HG02610 (cell line): ENCODE measurements at regions not wholly inside any gene's neighbourhood (a gene's known extent, or its start where the extent isn't known, plus 50 kb on each side); places are given as distances from the start of the nearest gene placed in this dataset.
"Not testable (repeated sequence)": the region's sequence is repeated elsewhere in the genome, so short reads cannot be mapped to it uniquely, and the experiment has no call there.

Source experiments
- ATAC-seq: cut with Tn5 transposase; IDR thresholded peaks from one replicate; pipeline ENCODE4 v1.9.1; 2021; ENCODE audit warnings: mild to moderate bottlenecking, moderate library complexity; ENCODE audit not compliant: unreplicated experiment

DNA sequence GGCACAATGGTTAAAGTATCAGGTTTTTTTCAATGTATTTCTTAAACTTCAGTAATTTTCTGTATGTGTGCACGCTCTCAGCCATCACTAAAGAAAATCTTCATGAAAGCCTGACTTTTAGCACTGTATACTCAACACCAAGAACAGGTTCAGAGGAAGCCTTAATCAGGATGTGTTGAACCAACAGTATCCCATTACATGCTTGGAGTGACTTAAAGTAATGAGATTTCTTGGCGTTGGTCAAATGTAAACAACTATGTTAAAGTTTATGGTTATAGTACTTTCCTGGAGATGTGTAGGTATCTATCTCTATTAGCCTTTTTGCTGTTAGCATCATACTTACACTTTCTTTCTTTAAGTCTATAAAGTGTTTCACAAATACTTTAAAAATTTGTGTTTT, 335.0 kb downstream of the CCER1 start:
- no peak for ATAC-seq

DNA sequence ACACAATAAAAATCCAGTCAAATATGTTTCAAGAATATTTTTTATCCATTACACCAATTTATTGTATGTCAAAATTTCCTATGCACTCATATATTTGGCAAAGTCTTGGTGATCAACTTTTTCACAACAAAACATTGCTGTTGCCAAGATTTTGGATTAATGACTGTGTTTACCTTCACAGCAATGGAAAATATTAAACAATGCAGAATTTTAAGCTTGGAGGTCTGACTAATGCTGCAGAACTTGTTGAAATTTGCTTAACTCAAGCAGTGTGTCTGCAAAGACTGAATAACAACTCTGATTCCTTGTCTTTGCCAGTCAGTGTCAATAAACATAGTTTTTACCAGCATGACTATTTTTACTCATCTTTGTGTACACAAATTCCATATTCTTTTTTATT, 336.4 kb downstream of the CCER1 start:
- no peak for ATAC-seq

DNA sequence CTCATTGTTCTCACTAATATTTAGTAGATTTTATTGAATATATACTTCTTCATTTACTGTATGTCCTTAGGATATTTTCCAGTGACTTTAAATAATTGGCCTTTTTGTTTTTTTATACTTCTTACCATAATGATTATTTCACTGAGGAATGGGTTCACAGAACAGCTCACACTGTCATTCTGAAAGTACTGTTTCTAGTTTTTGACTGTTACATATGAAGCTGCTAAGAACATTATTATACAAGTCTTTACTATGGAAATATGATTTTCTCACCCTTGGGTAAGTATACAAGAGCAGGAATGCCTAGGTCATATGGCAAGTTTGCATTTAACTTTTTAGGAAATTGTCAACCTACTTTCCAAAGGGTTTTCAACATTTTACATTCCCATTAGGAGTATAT, 343.1 kb downstream of the CCER1 start:
- no peak for ATAC-seq

DNA sequence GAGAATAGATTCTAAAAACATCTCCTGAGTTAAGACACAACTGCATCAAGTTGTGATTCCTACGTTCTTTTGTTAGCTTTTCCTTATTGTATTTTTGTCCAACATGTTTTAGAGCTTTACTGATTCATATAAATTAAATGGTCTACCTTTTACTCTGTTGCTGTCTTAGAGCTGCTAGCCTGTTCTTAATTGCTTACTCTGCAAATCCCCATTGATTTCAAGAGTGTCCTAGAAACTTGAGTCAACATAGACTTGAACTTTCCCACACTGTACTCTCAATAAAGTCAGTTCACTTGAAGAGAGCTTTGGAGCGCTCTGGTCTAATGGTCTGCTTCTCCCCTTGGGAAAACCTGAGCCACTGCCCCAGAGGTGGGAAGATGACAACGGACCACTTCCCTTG, 343.9 kb downstream of the CCER1 start:
- ATAC-seq: no peak

DNA sequence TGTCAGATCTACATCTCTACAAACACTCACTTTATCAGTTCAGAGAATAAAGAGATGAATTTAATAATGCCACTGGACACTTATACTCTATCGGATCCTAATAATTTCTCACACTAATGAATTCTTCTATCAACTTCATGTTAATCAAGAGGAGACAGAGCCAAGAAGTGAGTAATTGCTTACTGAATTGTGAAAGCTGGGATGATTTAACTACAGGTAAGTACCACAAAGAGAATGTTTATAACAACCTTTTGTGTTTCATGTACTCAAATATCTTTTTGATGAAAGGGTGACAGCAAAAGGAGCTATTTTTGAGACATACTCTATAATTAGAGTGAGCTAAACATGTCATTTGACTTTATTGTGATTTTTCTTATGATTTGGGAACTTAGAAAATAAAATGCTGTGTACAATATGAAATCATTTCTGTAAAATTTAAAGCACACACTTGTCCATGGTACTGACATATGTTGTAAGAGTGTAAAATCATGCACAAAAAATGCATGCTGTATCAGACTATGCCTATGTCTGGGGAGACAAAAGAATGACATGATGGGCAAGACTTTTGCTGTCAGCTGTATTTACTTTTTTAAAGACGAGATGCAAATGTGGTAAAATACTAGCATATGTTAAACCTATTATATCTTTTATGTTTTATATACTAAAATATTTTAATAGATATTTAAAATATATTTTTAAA, 361.2 kb downstream of the CCER1 start:
- ATAC-seq: no peak

DNA sequence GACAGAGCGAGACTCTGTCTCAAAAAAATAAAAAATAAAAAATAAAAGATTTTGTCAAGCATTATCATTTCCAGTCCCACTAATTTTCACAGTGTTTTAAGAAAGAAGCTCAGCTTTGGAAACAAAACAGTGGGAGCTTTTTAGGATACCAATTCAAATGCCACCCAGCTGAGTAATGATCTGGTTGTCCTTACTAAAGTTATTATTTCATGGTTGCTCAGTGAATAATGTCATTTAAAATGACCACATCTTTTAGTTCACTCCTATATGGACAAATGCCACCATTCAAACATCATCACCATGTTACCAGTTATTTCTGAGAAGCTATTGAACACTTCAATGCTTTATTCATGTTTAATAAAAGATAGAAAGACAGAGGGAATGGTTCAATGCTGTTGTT, 365.0 kb downstream of the CCER1 start:
- ATAC-seq: no peak

DNA sequence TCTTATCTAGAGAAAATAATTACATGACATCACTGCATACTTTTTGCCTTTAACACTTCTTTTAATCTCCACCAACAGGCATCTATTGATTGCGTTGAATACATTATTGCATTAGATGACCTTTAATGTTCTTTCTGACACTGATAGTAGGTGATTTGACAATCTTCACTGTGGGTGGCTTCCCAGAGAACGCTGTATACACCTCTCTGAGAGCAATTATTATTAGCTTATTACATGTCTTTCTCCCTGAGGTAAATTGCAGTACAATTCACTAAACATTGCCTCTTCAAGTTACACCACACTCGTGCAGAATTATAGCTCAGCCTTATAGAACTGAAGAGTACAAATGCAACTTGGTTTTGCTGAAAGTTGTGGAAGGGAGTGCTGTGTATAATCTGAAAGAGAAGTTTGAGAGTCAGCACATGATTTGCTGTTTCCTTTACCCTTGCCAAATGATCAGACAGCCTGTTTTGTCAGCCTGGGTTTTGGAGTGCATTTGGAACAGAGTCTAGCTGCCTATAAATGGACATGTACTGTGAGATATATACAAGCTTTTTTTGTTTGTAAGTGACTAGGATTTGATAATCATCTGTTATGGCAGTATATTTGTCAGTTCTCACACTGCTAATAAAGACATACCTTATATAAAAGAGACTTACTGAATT, 369.2 kb downstream of the CCER1 start:
- ATAC-seq: no peak

DNA sequence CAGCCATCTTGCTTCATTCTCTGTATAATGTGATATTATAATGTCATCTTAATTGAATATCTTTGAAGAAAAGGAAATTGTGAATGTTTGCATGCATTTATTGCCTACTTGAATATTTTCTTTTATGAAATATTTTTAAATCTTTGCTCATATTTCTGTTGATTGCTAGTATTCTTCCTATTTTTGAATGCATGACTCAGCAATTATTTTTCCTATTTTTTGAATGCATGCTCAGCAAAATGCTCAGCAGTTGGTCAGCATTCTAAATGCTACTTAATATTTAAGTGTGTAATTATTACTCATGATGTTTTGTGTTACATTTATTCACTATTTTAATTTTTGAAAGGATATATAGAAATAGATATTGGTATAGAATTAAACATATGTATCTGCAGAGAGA, 378.3 kb downstream of the CCER1 start:
- no peak for ATAC-seq

DNA sequence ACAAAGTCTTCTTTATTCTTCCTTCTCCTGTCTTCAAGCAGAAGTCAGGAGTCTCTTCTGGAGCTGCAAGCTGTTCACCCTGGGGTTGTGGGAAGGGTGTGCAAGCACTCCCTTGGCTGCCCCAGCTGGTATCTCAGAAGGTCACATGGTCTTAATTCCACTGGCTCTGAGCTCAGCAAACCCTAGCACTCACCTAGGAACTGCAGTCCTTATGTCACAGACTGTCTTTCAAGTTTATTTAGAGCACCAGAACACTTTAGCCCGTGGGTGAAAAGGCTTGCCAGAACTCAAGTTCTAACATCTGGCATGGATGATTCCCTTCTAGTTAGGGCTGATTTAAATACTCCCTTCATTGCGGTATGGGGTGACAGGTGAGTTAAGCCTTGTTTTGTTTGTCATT, 379.0 kb downstream of the CCER1 start:
- no peak for ATAC-seq

DNA sequence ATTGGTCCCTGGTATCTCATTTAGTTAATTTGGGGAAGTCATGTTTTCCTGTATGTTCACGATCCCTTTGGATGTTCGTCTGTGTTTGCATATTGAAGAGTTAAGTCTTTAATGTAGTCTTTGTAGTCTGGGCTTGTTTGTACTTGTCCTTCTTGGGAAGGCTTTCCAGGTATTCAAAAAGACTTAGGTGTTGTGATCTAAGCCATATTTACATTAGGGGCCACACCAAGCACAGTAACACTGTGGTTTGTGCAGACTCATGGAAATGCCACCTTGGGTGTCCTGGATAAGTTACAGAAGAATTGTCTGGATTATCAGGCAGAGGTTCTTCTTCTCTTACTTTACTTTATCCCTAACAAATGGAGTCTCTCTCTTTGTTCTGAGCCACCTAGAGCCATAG, 380.3 kb downstream of the CCER1 start:
- no peak for ATAC-seq

DNA sequence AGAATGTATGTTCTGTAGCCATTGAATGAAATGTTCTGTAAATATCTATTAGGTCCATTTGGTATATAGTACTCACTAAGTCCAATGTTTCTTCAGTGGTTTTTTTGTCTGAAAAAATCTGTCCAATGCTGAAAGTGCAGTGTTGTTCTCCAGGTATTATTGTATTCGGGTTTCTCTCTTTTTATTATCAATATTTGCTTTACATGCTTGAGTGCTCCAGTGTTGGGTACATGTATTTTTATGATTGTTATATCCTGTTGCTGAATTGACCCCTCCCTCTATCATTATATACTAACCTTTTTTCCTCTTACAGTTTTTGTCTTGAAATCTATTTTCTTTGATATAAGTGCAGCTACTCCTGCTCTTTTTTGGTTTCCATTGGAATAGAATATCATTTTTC, 382.2 kb downstream of the CCER1 start:
- no peak for ATAC-seq

DNA sequence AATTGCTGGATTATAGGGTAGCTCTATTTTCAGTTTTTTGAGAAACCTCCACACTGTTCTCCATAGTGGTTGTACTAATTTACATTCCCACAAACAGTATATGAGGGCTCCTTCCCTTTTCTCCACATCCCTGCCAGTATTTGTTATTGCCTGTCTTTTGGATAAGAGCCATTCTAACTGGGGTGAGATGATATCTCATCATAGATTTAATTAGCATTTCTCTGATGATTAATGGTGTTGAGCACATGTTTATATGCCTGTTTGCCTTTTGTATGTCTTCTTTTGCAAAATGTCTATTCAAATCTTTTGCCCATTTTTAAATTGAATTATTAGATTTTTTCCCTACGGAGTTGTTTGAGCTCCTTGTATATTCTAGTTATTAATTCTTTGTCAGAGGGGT, 385.3 kb downstream of the CCER1 start:
- ATAC-seq: no peak

DNA sequence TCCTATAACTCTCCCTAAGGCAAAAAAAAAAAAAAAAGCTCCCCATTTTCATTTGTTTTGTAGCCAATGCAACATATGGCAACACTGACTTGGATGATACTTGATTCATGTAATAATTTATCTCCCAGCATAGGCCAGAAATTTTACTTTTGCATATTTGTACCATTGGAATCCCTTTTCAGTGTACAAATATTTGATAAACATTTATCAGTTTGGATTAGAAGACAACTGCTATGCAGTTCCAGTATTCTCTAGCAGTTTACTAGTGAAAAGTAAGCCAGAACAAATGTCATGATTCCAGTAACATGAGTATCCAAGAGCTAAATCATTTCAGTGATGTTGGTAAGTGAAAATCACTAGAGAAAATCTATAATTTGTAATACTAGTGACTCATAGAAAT, 392.3 kb downstream of the CCER1 start:
- ATAC-seq: no peak

DNA sequence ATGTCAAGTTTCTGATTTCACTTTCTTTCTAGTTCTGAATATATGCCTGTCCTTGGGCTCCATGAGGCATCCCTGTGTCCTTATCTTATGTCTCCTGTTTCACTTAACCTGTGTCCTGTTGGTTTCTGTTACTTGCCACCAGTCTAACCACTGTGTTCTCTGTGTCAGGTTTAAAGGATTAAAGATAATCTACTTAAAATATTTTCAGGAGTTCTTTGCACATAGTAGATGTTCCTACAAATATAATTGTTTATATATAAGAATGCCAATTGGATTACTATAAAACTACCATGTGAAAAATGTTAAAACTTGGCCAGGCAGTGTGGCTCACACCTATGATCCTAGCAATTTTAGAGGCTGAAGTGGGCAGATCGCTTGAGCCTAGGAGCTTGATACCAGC, 406.4 kb downstream of the CCER1 start:
- no peak for ATAC-seq

DNA sequence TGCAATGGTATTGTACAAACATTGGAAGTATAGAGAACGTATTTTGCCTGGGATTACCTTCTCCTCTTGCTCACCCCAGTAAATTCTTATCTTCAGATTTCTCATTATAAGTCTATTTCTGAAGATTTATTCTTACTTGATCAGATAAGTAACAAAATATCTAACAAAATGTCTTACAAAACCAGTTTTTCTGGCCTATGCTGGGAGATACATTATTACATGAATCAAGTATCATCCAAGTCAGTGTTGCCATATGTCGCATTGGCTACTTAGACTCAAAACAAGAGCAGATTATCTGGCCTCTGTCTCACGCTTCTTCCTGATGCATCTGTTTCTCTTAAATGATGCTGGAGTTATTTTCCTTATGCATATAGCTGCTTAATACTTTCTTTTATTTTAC, 408.5 kb downstream of the CCER1 start:
- ATAC-seq: no peak

DNA sequence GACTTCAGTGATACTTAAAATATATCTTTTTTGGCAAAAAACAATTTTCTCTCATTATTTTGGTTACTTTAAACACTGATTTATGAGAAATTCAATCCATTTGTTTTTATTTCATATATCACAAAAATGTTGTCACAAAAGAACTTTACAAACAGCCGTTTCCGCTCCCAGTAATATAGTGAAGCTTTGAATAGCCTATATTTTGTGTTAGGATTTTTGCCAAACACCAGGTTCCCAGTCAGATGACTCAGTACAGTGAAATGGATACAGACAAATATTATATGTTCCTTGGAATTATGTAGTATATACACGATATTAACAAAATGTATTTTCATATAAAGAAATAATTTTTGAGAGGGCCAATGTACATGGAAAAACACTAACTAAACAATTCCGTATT, 411.1 kb downstream of the CCER1 start:
- no peak for ATAC-seq

DNA sequence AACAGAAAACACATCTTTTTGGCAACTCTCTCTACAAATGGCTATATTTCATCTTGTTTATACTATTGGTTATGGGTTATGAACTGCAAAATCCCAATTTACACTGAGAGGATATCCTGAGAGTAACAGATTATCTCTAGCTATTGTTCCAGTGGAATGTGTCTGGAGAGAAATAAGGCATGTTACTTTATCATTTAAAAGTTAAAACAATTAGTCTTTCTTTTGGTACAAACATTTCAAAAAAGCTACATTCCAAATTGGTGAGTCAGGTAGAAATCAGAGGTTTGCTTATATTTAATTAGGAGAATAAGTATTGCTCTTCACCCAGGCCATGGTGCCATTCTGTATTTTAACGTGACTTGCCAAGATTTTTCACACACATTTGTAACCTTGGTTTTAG, 411.6 kb downstream of the CCER1 start:
- no peak for ATAC-seq

DNA sequence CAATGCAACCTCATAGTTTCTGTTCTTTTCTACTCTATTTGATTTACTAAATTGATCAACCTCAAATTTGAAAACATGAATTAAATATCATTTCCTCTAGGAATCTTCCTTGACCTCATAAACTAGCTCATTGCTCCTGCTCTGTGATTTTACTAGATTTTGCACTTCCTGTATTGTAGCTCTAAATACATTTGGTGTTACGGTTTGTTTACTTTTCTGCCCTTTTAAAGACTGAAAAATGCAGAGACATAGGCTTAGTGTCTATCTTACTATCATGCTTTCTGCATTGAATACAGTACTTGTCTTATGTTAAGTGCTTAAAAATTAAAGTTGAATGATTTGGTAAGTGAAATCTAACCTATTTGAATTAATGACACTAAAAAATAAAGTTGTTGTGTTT, 412.1 kb downstream of the CCER1 start:
- ATAC-seq: not testable (repeated sequence)

DNA sequence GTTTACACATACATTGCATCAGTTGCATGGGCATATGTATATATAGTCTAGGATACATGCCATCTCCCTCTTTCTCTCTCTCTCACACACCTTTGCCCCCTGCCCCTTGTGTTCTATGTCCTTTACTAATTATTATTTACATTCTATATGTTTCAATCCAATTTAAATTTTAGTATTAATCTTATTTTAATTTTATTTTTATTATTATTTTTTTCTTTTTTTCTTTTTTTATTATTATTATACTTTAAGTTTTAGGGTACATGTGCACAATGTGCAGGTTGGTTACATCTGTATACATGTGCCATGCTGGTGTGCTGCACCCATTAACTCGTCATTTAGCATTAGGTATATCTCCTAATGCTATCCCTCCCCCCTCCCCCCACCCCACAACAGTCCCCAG, 421.1 kb downstream of the CCER1 start:
- not testable (repeated sequence) for ATAC-seq

DNA sequence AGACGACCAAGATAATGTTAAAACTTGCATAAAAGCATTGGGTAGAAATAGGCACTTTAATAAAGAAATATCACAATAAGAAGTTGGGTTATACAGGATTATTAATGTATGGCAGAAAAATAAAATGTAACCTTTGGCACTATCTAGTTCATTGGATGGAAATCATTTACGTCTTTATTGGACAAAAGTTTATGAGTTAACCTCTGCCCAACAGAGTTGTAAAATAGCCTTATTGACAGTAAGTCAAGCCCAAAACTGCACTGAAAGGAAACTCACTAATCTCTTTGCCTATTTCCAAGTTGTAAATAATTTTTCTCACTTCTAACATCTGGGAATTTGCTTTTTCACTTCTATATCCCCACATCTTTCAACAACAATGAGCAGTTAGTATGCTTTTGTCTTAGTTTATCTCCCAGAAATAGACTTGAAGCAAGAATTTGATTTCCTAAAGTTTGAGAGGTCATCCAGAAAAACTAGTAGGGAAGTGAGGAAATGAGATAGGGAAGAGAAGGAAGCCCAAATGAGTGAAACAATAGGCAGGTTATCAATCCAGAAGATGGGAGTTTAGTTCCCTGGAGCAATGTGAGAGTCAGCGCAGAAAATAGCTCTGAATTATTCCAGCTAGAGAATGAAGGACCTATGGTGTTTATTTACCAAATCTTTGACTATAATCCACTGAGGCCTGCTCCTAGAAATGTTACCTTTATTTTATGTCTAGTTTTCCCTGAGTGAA, 434.8 kb downstream of the CCER1 start:
- no peak for ATAC-seq

DNA sequence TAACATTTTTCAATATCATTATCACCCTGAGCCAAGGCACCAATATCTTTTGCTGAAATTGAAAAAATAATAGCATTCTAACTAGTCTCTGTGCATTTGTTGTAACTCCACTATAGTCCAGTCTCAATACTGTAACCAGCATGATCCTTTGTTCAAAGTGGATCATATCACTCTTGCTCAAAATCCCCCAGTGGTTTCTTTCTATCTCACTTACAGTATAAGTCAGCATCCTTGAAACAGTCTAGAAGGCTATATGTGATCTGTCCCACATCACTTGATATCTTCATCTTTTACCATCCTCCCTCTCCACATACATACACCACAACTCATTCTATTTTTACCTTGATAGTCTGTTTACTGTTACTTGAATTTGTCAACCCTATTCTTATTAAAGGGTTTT, 435.7 kb downstream of the CCER1 start:
- no peak for ATAC-seq
